C4-2B (cell line): ENCODE measurements at regions not wholly inside any gene's neighbourhood (a gene's known extent, or its start where the extent isn't known, plus 50 kb on each side); places are given as distances from the start of the nearest gene placed in this dataset.

ENCODE experiments used
- ZFX ChIP-seq: fragments of 450-650 bp; IDR thresholded peaks from 2 replicates; pipeline ENCODE4 v1.6.1; 2017
- TF ChIP-seq, protein P1 (sequence below): fragments of 450-650 bp; conservative IDR thresholded peaks from 2 replicates; pipeline ENCODE4 v1.5.1; 2017; ENCODE audit warnings: mild to moderate bottlenecking

DNA sequence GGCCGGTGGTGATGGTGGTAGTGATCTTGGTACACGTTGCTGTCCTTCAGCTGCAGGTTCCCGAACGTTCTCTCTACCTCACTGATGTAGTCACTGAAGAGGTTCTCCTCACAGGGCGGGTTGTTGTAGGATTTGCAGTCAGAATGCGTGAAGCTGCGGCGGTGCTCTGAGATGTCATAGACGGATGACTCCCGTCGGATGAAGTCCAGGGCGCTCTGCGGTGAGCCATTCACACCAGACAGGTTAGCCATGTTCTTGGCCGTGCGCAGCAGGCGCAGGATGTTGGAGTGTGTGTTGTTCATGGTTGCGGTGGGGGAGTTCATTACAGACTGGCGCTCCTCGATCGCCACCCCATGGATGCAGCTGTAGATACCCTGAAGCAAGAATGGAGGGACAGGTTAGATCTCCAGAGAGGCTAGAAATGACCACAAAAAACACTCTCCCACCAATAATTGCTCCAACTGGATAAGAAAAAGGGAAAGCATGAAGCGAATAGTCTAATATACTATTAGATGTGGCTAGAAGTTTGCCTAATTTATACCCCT, 367.8 kb downstream of the EMP1 start:
- TF ChIP-seq, protein P1, sequence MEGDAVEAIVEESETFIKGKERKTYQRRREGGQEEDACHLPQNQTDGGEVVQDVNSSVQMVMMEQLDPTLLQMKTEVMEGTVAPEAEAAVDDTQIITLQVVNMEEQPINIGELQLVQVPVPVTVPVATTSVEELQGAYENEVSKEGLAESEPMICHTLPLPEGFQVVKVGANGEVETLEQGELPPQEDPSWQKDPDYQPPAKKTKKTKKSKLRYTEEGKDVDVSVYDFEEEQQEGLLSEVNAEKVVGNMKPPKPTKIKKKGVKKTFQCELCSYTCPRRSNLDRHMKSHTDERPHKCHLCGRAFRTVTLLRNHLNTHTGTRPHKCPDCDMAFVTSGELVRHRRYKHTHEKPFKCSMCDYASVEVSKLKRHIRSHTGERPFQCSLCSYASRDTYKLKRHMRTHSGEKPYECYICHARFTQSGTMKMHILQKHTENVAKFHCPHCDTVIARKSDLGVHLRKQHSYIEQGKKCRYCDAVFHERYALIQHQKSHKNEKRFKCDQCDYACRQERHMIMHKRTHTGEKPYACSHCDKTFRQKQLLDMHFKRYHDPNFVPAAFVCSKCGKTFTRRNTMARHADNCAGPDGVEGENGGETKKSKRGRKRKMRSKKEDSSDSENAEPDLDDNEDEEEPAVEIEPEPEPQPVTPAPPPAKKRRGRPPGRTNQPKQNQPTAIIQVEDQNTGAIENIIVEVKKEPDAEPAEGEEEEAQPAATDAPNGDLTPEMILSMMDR = peak; percentile 48
- no peak for TF ChIP-seq ZFX
